Mammary epithelial cell (primary cell): ENCODE measurements at regions not wholly inside any gene's neighbourhood (a gene's known extent, or its start where the extent isn't known, plus 50 kb on each side); places are given as distances from the start of the nearest gene placed in this dataset.

Source experiments
- CTCF ChIP-seq, 2 donors: IDR thresholded peaks in 1 of 2; conservative IDR thresholded peaks in 1 of 2; 2 replicates each; pipeline ENCODE4 v1.5.1; 2011 to 2012; ENCODE audit warnings: inconsistent platforms in 2 of 2, low read length in 2 of 2, mild to moderate bottlenecking in 2 of 2, control low read depth in 1 of 2, low read depth in 1 of 2; ENCODE audit not compliant: insufficient read depth in 1 of 2; ENCODE audit errors: extremely low read depth in 1 of 2
- EZH2 ChIP-seq: IDR thresholded peaks from 2 replicates; pipeline ENCODE4 v1.6.1; 2012; ENCODE audit warnings: low read length, inconsistent platforms, borderline replicate concordance

GRCh38 chr5:163692091-163692490 lies 186.7 kb downstream of the MAT2B start:
- TF ChIP-seq CTCF (conservative IDR thresholded peaks at IDR 0.05 in 1 of 2, IDR thresholded peaks at IDR 0.05 in 1 of 2; ENCODE audit: extremely low read depth in 1 of 2, insufficient read depth in 1 of 2, low read depth in 1 of 2, low read length in 2 of 2) (no peak), EZH2 (no peak)
